ENCODE measurements at regions not wholly inside any gene's neighbourhood (a gene's known extent, or its start where the extent isn't known, plus 50 kb on each side); places are given as distances from the start of the nearest gene placed in this dataset.

DNA sequence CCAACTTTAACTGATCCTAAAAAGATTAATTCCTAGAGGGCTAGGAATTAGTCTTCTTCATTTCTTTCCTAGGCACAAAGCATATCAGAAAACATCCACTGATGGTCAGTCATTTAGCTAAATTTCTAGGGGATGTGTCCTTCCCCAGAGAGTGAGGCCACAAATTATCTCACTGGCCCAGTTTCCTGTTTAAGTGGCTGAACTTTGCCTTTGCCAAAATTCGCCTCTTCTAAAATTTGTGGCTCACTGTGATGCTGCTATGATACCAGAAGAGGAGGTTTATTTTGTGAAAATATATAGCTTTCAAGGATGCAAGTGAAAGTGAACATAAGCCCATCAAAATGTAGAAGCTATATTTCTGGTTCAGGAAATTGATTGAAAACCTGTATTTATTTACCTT is 98.1 kb upstream of the FER start:
- no peak for DNase-seq (ENCODE audit: low read depth, low spot score)

DNA sequence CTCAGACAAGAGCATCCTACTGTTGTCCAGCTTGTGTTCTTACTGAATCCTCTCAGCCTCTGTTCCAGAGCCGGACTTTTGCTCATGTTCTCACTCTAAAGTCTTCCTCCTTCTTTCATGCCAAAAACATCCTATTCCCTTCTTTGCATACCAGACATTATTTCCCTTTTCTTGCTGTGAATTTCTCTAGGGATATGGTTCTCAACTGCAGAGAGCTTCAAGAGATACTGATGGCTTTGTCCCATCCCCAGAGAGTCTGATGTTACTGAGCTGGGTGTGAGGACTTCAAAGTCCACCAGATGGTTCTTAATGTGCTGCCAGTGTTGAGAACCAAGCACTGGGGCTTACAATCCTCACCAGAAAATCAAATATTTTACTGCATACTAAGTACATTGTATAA is 98.6 kb upstream of the FER start:
- no peak for DNase-seq (ENCODE audit: low read depth, low spot score)

DNA sequence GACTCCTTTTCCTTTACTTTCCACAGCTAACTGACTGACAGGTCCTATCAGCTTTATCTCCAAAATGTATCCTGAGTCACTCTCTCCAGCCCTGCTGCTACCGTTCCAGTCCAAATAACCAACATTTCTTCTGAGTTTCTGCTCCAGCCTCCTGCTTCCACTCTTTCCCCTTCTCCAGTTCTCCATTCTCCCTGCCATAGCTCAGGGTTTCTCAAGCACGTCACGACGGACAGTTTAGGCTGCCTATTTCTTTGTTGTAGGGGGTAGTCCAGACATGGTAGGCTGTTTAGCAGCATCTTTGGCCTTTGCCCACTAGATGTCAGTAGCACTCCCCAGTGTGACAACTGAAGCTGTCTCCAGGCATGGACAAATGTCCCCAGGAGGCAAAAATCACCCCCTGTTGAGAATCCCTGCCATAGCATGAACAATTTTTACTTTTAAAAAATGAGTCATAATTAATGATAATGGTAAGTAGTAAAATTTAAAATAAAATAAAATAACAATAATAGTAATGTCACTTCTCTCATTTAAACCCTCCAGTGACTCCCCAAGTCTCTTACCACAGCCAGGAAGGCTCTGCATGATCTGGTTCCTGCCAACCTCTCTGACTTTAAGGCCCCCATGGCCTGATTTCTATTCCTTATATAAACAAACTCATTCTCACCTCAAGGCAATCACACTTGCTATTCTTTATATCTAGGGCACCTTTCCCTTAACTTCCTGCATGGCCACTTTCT is 105.4 kb upstream of the FER start:
- peak; percentile 31 for DNase-seq (ENCODE audit: low read depth, low spot score)

DNA sequence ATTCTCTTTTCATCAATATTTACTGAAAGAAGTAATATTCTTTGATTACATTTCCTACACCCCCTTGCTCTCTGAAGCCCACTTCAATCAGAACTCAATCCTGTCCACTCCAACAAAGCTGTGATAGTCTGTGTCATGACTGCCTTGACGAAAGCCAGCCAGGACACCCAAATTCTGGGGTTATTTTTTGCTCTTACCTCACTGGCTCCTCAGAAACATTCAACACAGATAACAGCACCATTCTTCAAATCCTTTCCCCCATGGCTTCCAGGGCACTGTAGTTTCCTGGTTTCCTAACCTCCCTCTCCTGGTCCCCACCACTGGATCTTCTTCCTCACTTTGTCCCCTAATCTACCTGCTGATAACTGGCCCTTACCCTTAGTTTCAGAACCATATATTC is 106.1 kb upstream of the FER start:
- no peak for DNase-seq (ENCODE audit: low read depth, low spot score)

DNA sequence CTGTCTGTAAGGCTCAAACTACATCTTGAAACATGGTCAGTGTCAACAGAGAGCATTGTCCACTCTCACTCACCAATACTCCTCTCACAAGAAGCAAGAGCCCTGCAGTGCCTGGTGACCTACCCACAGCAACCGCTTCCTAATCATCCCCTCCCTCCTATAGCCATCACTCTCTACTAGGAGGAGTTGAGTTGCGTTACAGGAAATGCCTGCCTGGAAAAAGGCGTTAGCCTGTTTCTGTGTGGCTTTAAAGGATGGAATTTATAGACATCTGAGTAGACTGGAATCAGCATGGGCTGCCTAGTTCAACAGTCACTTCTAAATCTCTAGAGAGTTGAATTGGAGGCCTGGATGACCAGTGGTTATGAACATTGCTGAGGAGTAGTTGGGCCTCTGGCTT is 108.3 kb upstream of the FER start:
- no peak for DNase-seq (ENCODE audit: low read depth, low spot score)

DNA sequence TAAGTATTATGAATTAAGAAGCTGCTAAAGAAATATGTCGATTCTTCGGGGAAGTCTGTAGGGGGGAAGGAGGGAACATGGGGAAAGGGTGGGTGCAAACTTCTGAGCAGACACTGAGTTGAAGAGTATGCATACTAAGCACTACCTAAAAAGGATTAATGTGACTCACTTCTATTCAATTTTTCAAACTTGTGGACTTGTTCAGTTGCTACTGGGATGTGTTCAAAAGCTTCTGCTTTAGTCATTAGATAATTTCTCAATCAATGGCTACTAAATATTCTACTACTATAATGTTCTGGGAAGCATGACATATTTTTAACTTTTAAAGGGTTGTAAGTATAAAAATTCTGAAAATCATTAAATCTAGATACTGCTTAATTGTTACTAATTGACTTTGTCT is 109.7 kb upstream of the FER start:
- DNase-seq (ENCODE audit: low read depth, low spot score) = no peak

DNA sequence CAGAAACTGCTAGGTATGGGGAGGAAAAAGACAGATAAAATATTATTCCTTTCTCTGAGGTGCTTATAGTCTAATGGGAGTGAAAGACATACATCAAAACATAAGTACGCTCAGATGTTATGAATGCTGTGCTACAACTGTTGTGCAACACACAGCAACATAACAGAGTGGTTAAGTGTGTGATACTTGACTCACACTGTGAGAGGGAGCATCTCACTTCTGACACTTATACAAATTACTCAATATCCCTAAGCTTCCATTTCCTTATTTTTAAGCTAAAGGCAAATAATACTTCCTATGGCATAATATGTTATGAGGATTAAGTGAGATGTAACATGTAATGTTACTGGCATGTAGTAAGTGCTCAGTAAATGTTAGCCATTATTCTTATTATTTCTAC is 110.6 kb upstream of the FER start:
- DNase-seq (ENCODE audit: low read depth, low spot score) = no peak

DNA sequence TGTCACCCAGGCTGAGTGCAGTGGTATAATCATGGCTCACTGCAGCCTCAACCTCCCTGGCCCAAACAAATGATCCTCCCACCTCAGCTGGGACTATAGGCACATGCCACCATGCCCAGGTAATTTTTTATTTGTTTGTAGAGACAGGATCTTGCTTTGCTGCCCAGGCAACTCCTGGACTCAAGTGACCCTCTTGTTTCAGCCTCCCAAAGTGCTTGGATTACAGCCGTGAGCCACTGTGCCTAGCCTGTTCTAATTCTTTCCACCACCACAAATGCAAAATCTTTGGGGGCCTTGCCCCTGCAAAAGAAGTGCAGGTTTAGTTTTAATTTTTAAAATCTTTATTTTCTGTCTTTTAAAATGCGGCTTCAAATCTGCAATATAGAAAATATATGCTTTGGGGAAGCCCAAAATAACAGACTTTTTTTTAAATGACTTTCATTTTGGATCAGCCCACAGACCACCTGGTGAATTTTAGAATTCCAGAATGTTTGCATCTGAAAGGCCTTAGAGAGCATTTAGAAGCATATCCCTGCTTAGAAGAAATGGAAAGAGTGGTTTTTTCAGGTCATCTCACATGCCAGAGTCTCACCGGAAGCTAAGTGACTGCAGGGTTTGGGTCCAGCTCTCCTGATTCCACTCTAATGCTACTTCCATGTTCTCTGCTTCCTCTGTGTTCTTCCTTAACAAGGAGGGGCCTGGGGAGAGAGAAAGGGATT is 111.4 kb upstream of the FER start:
- no peak for DNase-seq (ENCODE audit: low read depth, low spot score)

DNA sequence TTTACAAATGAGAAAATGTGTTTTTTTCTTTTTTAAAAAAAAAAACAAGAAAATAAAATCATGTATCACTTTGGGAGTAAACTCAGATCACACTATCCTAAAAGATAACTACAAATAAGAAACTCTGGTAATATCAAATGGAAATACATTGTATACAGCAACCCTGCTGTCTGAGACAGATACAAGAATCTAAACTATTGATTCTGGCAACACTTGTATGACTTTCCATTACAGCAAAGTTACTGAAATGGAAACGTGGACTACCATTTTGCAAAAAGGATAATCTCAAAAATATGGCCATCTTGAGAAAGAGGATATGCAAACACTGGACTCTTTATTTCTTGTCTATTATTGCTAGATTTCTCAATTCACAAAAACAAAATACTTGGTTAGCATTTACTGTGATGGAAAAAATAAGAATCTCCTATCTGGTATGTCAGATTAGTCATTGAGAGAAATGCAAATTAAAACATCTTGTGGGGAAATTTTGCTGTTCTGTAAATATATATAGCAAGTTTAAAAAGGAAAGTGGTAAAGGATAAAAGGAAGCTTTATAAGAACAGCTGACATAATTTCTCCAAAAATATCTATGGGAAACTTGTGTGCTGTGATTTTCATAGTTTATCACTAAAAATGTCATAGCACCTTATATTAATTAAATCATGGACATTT is 112.9 kb upstream of the FER start:
- DNase-seq (ENCODE audit: low read depth, low spot score) = no peak

DNA sequence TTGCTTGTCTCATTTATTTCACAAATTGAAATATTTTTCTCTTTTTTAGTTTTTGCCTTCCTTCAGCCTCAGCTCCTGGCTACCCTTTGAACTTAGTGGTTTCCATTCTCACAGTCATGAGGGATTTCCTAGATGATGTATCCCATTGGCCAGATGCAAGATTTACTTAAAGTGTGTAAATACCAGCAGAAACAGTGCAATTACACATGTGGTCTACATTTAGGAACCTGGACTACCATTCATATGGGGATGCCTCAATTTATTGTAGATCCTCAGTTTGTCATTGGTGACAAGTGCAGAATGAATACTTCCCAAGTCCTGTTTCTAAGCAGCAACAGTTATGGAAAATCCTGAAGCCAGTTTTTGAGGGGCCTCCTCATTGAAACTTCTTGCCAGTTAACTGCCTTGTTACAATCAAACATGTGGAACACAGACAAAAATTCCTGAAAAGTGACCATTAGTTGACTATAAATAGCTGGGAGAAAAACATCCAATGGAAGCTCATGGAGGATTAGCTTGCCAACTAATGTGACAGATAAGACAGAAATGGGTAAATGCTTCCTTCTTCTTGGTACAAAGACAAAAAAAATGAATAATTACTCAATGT is 113.6 kb upstream of the FER start:
- DNase-seq (ENCODE audit: low read depth, low spot score) = no peak

DNA sequence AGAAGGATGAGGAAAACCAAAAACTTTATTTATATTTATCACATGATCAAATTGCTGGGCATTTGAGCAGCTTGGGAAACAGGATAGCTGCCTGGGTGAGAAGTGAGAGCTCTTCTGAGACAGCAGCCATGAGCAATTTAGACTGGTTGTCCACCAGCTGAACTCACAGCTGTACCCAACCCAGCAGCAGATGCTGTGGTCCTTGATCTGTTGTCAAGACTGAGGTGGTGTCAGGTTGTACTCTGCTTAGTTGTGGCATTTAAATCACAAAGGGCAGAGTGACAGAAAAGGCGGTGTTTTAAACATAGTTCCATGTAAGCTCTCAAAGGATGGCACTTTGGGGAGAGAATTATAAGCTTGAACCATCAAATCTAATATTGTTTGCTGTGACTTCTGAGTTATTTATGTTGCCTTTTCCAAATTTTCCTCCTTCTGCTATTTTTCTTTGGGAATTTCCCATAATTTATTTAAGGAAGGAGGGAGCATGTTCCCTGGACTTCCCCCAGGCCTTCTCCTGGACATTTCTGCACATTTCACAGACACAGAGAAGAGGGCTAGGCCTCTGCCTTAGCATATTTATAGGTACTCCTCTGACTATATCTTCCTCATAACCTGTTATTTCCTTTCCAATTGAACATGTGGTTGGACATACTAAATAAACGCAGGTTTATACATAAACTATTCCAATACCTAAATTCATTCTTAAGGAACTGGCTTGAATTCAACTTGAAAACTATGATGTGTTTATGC is 117.7 kb upstream of the FER start:
- no peak for DNase-seq (ENCODE audit: low read depth, low spot score)

DNA sequence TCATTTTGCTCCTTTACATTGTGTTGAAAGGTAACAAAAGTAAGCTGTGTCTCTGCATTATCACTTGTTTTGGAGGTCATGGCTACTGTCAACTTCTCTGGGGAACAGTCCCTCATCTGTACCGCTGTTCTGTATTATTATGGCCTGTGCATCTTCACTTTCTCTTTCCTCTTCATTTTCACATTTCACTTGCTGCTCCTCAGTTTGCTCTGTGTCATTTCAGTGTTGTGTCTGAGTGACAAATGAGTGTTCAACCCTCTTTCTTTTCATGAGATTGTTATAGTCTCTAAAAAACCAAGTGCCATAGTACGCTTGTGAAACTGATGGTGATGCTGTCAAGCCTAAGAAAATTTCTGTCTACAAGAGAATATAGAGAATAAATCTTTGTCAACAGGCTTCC is 122.0 kb upstream of the FER start:
- DNase-seq (ENCODE audit: low read depth, low spot score) = no peak

DNA sequence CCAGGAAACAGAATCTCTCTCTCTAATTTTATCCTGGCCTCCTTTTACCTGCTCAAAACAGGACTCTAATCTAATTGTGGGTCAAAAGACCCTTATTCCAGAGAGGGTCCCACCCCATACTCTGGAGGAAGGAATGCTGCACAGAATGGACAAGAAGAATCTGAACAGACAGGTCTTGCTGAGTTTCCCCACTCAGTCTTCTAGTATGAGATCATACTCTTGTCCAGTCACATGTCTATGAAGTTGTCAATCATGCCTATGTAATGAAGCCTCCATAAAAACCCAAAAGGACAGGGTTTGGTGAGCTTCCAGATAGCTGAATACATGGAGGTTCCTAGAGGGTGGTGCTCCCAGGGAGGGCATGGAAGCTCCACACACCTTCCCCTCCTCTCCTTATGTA is 123.9 kb upstream of the FER start:
- no peak for DNase-seq (ENCODE audit: low read depth, low spot score)

DNA sequence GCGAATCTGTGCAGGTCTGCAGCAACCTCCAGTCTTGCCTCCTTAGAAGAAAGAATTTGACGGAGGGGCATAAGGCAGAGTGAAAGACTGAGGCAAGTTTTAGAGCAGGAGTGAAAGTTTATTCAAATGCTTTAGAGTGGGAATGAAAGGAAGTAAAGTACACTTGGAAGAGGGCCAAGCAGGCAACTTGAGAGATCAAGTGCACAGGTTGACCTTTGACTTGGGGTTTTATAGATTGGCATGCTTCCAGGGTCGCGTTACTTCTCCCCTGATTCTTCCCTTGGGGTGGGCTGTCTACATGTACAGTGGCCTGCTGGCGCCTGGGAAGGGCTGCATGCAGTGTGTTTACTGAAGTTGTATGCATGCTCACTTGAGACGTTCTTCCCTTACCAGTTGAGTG is 127.2 kb upstream of the FER start:
- no peak for DNase-seq (ENCODE audit: low read depth, low spot score)

DNA sequence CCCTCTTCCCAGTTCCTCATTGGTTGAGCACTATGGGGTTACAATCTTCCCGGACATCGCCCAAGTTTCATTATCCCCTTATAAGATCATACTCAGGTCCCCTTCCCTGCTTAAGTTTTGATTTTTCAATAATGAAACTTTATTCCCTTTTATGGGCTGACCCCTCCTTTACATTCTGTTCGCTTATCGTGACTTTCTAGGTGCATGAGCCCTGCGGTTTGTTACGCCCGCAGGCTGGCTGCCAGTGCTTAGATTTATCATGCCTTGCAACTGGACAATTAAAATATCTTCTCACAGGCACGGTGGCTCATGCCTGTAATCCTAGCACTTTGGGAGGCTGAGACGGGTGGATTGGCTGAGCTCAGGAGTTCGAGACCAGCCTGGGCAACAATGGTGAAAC is 127.9 kb upstream of the FER start:
- DNase-seq (ENCODE audit: low read depth, low spot score) = no peak

DNA sequence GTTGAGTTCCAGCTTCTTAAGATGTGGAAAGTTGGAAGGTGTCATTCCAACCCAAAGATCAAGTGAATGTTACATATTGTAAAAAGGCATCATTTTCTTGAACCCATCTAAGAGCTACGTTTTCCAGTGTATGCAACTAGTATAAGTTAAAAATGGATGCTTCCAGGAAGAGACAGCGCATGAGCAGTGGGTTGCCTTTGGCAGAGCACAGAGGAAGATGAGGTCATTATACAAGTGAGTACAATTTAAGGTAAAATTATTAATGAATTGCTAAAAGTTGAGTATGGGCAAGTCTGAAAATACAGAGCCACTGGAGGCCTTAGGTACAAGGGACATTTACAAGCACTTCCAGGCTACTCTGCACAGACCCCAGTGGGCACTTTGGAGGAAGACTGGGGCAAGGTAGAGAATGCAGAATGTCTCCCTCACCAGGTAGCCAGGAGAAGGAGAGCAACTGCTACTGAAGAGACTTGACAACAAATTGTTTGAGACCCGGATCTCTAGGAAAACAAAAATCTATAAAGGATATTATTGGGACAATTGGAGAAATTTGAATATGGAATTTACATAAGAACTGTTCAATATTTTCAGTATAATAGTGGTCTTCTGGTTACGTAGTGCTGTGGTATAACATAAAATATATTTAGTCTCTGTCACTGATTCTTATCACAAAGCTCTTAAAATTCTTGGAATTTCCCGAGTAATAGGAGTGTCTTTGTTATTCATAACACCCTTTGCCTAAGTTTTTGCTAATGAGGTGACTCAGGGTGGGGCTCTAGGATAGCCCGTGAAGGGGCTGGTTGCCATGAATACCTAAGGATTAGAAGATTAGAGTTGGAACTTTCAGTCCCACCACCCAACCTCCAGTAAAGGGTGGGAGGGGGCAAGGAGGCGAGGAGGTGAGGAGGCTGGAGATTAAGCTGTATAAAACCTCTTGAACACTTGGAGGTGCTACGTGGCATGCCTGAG is 129.9 kb upstream of the FER start:
- no peak for DNase-seq (ENCODE audit: low read depth, low spot score)

DNA sequence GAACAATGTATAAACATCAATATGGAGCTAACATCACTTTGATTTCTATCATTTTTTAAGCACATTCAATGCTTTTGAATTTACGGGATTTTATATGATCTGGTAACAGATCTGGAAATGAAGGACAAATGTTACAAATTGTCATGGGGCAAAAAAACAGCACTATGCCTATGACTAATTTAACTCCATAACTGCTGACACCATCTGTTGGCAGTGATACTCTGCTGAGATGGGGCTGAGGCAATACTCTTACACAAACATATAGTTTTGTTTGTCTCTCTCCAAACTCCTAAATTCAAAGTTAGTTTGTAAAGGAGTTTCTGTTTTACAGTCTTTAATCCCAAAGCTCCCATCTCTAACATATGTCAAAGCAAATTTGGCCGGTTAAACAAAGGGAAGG is 132.5 kb upstream of the FER start:
- no peak for DNase-seq (ENCODE audit: low read depth, low spot score)

DNA sequence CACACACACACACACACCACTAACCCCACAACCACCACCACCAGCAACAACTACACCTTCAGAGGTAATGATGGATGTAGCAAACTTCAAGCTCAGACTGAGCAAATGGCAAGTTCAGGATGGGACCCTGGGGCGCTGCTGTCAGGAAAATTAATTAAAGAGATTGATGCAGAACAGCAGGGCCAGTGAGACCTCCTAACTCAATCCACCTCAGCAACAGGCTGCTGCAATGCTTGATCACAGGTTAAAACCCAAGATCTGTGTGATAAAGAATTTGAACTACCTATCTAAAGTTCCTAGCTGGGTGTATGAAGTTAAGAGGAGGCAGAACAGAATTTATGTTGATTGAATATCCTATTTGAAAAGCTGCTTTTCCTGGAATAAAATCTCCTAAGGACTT is 140.3 kb upstream of the FER start:
- DNase-seq (ENCODE audit: low read depth, low spot score) = no peak

DNA sequence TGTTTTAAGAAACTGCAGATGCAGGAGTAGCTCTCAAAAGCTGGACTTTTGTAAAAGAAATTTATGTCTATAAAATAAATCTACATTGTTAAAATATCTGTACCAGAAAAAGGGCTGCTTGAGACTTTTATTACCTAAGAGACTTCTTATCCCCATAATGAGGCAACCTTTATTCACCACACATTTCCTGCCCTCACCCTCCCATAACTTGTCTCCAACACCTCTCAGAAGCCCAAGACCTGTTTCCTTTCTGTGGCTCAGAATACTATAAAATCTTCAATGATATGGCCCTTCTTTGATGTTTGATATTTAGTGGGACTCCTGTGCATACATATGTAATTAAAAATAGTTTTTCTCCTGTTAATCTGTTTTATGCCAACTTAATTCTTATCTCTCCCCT is 141.5 kb upstream of the FER start:
- no peak for DNase-seq (ENCODE audit: low read depth, low spot score)

DNA sequence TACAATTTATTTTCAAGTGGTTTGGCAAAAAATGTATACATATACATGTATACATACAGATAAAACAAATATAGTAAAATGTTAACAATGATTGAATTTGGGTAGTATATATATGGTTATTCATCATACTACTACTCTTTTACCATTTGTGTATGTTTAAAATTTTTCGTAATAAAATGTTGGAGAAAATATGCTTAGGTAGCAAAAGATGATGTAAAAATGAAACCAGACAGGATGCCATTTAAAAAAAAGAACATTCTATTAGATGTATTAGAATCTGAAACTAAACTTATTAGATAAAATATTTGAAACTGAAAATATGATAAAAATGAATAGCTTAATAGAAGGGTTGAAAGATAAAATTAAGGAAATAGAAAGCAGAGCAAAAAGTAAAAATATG is 144.9 kb upstream of the FER start:
- no peak for DNase-seq (ENCODE audit: low read depth, low spot score)

DNA sequence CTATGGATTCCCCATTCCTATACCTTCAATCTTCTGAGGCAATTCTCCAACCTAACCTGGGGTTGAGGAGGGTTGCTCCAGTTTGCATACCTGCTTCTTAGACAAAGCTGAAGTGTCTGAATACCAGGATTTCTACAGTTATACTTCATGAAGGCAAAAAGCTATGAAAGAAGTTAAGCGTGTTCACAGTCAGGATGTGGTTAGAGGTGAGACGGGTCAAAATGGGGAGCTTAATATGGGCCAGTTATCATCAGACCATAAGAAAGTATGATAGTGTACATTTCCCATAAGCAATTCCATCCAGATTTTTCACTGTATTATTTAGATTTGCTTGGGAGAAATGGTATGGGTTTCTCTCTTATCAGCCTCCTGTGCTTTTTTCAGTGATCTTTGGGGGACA is 156.9 kb upstream of the FER start:
- DNase-seq (ENCODE audit: low read depth, low spot score) = no peak
